ENCODE measurements at regions not wholly inside any gene's neighbourhood (a gene's known extent, or its start where the extent isn't known, plus 50 kb on each side); places are given as distances from the start of the nearest gene placed in this dataset.
A peak's percentile ranks its signal among the peaks of the same experiment; 100 is the strongest.
"Not testable (repeated sequence)": the region's sequence is repeated elsewhere in the genome, so short reads cannot be mapped to it uniquely, and the experiment has no call there.

DNA sequence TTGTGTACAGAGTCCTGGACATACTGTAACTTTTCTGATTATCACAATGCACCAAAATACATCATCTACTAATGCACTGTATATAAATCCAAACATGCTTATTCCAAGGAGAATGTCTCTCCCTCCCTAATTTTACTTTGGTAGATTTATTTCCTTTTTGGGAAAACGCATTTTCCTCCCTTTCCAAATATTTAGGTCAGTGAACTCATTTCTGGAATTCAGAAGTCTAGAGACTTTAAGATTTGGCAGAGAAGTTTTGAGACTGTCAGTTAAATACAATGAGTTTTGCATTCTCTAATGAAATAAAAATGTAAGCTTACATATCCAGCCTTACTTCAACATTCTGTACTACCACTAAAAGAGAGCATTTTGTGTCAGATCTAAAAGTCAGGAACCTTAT lies 165.8 kb upstream of the EDNRB start:
- DNase-seq (ENCODE audit: low spot score): no peak

- no peak for DNase-seq (ENCODE audit: low spot score)
Observed at GRCh38 chr13:78078168-78078567, 159.5 kb upstream of the EDNRB start.

DNA sequence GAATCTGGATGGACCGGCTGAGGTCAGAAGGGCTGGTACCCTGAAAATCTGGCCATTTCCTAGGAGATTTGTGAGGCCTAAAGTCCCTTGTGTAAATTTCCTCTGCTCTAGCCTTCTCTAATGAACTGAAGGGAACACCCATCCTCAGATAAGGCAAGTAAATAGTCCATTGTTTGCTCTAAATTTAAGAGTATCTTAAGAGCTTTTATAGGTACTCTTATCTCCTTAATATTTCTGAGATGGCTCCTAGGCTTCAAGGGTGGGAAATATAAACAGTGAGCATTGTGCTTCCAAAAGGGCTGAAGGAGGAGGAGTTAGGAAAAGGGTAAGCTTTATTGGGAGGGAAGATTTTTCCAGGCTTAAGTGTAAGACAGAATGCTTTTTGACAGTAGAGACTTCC lies 148.7 kb upstream of the EDNRB start:
- no peak for DNase-seq (ENCODE audit: low spot score)

- DNase-seq (ENCODE audit: low spot score): no peak
Observed at GRCh38 chr13:78065141-78065540, 146.5 kb upstream of the EDNRB start.

GRCh38 chr13:78061806-78062205 lies 143.2 kb upstream of the EDNRB start:
- DNase-seq (ENCODE audit: low spot score): no peak

GRCh38 chr13:78060966-78061365 lies 142.3 kb upstream of the EDNRB start:
- DNase-seq (ENCODE audit: low spot score): no peak

- not testable (repeated sequence) for DNase-seq (ENCODE audit: low spot score)
Observed at GRCh38 chr13:78056865-78057264, 138.2 kb upstream of the EDNRB start.

DNA sequence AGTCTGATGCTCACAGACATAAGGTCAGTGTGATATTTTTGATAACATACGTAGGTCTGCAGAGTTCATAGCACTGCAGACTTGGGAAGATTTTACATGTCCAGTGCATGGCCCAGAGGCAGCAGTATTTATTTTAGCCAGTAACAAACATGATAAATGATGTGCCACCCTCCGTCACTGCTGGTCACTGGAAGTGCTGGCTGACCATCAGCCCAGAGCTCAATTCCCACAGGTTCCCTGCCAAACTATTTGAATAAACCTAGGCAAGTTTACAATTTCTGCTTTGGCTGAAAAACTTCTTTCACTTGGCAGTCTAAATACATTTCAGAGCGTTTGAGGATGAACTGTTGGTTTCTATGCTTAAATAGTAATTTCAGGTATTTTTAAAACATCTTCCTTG lies 135.5 kb upstream of the EDNRB start:
- no peak for DNase-seq (ENCODE audit: low spot score)

- no peak for DNase-seq (ENCODE audit: low spot score)
Observed at GRCh38 chr13:78047151-78047550, 128.5 kb upstream of the EDNRB start.

DNA sequence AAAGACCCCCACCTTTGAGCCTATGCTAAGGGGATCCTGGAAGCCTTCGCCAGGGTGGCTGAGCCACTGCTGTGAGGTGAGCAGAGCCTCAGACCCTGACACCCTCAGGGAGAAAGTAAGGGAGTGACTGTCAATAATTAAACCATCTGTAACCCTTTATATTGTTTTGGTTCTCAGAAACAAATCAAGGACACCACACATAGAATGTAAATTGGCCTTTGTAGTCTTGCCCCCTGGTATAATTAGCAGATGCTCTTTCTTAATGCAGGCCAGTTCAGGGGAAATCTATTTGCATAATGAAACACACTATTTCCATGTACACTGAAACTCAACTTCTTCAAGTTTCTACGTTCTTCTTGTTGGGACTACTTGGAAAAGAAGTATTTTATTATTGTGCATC lies 127.7 kb upstream of the EDNRB start:
- no peak for DNase-seq (ENCODE audit: low spot score)

GRCh38 chr13:78045916-78046315 lies 127.3 kb upstream of the EDNRB start:
- DNase-seq (ENCODE audit: low spot score): no peak

- DNase-seq (ENCODE audit: low spot score): not testable (repeated sequence)
Observed at GRCh38 chr13:78041366-78041765, 122.7 kb upstream of the EDNRB start.

- DNase-seq (ENCODE audit: low spot score): no peak
Observed at GRCh38 chr13:78040205-78040830, 121.7 kb upstream of the EDNRB start.

DNA sequence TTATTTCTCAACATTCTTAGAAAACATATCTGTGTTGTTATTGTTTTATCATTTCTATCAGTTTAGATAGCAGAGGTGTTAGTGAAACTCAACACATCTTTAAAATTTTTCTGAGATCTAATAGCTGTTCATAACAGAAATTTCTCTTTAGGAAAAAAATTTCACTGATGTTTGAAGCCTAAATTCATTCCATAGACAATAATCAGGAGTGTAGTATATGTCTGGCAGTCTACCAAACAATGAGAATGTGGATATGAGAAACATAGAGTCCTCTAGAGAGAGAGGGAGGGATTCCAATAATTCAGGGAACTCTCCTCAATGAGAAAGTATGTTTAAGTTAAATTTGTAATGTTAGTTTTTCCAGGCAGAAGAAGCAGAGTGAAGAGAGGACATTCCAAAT lies 118.2 kb upstream of the EDNRB start:
- no peak for DNase-seq (ENCODE audit: low spot score)

DNA sequence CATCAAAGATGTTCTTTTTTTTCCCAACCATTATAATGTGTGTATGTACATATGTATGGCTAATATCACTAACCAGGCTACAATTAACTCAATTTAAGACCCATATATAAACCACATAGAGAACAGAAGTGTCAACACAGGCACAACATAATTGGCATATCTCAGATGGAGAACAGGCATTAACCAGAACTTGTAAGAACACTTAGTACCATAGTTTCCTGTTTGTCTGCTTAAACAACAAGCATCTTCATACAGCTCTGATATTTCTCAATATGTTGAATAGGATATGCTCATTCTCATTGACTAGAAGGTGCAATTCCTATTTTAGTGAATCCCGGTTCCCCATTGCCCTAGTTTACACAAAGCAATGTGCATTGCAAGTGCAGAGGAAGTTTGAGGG lies 116.9 kb upstream of the EDNRB start:
- DNase-seq (ENCODE audit: low spot score): no peak

- no peak for DNase-seq (ENCODE audit: low spot score)
Observed at GRCh38 chr13:78033509-78033908, 114.9 kb upstream of the EDNRB start.

DNA sequence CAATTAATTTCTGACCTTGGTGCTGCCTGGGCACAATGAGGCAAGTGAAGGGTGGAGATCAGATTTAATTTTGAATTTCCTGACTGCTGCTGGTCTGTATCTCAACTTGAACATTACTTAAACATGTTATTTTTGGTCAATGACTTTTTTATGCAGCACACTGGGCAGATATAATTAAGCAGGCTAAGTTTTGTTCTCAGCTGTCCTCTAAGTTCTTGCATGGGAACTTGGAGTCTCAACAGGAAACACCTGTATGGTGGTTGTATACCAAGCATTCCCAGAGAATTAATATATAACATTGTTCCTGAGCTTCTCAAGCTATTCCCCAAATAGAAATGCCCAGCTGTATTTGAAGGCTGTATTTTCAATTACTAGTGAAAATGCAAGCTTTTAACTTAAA lies 113.5 kb upstream of the EDNRB start:
- DNase-seq (ENCODE audit: low spot score): no peak

GRCh38 chr13:78030341-78030896 lies 111.8 kb upstream of the EDNRB start:
- DNase-seq (ENCODE audit: low spot score): no peak

DNA sequence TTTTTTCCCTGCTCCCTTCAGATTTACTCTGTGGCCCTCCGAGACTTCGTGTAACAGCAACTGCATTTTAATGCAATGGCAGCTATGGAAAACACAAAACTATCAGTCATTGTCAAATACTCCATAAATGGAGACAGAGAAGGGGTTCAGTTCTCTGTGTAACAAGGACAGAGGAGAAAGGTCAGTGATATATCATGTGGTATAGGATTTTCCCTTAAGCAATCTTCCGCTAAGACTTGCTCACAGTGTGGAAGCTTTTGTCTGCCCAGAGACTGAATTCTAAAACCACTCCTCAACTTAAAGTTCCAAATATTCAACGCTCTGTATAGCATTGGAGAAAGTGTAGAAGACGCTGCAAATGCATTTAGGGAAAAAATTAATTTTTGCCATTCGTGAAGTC lies 111.3 kb upstream of the EDNRB start:
- DNase-seq (ENCODE audit: low spot score): no peak

GRCh38 chr13:78028960-78029359 lies 110.3 kb upstream of the EDNRB start:
- DNase-seq (ENCODE audit: low spot score): no peak

DNA sequence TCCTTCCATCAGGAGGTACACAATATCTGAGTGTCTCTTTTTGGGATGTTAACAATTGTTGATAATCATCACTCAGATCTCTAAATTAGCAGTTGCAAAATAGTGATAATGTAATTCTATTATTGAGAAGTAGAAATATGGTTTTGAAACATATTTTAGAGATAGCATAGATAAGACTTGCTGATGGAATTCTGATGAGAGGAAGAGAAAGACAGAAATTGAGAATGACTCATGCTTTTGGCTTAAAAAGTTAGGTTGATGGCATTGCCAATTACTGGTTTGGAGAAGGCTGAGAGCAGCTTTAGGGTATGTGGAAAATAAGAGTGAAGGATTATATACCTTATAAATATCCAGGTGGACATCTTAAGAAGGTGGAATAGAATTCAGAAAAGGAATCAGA lies 106.4 kb upstream of the EDNRB start:
- no peak for DNase-seq (ENCODE audit: low spot score)

DNA sequence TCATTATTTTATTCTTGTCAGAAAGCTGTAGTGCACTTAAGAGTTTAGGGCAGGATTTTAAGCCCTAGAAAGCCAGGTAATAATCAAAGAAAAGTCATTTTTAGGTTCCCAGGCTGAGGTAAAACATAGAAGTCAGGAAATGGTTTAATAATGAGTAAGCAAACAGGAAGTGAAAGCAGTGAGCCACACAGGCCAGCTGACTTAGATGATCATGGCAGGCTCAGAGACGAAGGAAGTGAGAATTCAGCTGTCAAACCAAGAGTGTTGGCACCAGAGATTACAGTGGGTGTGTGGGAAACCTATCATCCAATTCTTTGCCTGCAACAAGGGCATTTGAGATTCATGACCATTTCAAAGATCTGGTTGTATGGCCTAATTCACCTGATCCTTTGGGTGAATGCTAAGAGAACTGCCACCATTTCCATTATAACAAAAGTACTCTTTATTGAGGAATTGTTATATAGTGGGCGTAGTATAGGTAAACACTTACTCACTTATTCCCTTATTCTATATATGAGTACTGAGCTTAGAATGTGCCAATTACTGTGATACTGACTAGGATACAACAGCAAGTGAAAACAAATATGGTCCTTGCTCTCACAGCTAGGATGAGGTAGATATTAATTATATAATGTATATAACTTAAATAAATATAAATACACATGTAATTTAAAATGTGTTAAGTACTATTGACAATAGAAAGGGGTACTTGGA lies 103.7 kb upstream of the EDNRB start:
- peak; percentile 80 for DNase-seq (ENCODE audit: low spot score)

DNA sequence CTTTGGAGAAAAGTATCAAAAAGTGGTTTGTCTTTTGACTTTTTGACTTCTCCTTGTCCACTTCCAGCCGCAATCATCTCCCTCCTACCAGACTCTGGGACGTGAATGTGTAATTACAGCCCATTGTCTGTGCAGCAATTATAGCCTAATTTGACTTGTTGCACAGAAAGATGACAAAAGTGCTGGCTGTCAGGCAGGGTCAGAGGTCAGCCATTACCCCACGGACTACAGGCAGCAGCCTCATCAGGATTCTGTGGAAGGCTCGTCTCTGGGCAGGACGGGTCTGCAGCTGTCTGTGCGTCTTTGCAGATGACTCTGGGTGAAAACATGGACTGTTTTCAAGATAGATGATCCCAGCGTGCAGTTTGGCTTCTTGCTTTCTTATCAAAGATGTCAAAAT lies 102.2 kb upstream of the EDNRB start:
- no peak for DNase-seq (ENCODE audit: low spot score)

GRCh38 chr13:78015782-78016181 lies 97.2 kb upstream of the EDNRB start:
- peak; percentile 41 for DNase-seq (ENCODE audit: low spot score)

Measured in kidney tubule cell (primary cell).